ENCODE measurements at regions not wholly inside any gene's neighbourhood (a gene's known extent, or its start where the extent isn't known, plus 50 kb on each side); places are given as distances from the start of the nearest gene placed in this dataset.

- no peak for DNase-seq (ENCODE audit: low read depth, low spot score)
- POLR2A ChIA-PET = no interaction called here
- Histone ChIP-seq H3K27me3 (ENCODE audit: insufficient read depth, low read length) (no peaks in the 10 kb centered on the region), H3K4me1 (ENCODE audit: control insufficient read depth in 1 of 2, insufficient read depth in 2 of 2, low read length in 2 of 2) (no peaks in the 10 kb centered on the region), H3K36me3 (ENCODE audit: control insufficient read depth in 1 of 2, insufficient read depth in 2 of 2, low read length in 2 of 2) (no peaks in the 10 kb centered on the region), H3K27ac (ENCODE audit: low read depth, low read length) (no peak overlapping the region), H3K79me2 (ENCODE audit: insufficient read depth, low read length) (no peaks in the 10 kb centered on the region), H3K4me3 (replicated peaks in 1 of 2; ENCODE audit: low read depth in 1 of 2, low read length in 2 of 2) (no peak overlapping the region), H3K9ac (ENCODE audit: low read length) (no peak overlapping the region), H4K20me1 (ENCODE audit: insufficient read depth) (no peaks in the 10 kb centered on the region), H2AFZ (ENCODE audit: low read depth, low read length, poor library complexity, severe bottlenecking) (no peak overlapping the region), H3K9me2 (ENCODE audit: insufficient read depth) (no peaks in the 10 kb centered on the region), H3K9me3 (ENCODE audit: control insufficient read depth in 1 of 2, insufficient read depth in 1 of 2, low read depth in 1 of 2, low read length in 2 of 2) (no peaks in the 10 kb centered on the region), H3K4me2 (ENCODE audit: low read length) (no peak overlapping the region)
- intact Hi-C loops (cut with micrococcal nuclease) = no loop called here
- ATAC-seq = no peak
- TF ChIP-seq REST (IDR thresholded peaks at IDR 0.05; ENCODE audit: low read depth) = no peak
- no peak for TF ChIP-seq SIN3A (IDR thresholded peaks at IDR 0.05; ENCODE audit: low read depth)
- TF ChIP-seq, protein P1, sequence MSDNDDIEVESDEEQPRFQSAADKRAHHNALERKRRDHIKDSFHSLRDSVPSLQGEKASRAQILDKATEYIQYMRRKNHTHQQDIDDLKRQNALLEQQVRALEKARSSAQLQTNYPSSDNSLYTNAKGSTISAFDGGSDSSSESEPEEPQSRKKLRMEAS (IDR thresholded peaks at IDR 0.05) = no peak
- TF ChIP-seq POLR2A (IDR thresholded peaks at IDR 0.05; ENCODE audit: borderline replicate concordance, extremely low read depth, insufficient read depth, insufficient read length) = no peak
- TF ChIP-seq FOSL1 (IDR thresholded peaks at IDR 0.05; ENCODE audit: low read depth) = no peak
- TF ChIP-seq SRF (IDR thresholded peaks at IDR 0.05; ENCODE audit: low read depth) = no peak
- TF ChIP-seq SP1 (IDR thresholded peaks at IDR 0.05; ENCODE audit: low read depth) = no peak
- TF ChIP-seq EZH2phosphoT487 (IDR thresholded peaks at IDR 0.05; ENCODE audit: borderline replicate concordance) = no peak
- no peak for TF ChIP-seq EZH2 (IDR thresholded peaks at IDR 0.05)
- TF ChIP-seq POLR2AphosphoS5 (IDR thresholded peaks at IDR 0.05; ENCODE audit: low read depth, low read length) = no peak
- TF ChIP-seq ATF3 (IDR thresholded peaks at IDR 0.05) = no peak
- no peak for TF ChIP-seq EGR1 (IDR thresholded peaks at IDR 0.05; ENCODE audit: low read depth)
- no peak for TF ChIP-seq CBX3 (IDR thresholded peaks at IDR 0.05; ENCODE audit: low read depth)
- TF ChIP-seq ELF1 (IDR thresholded peaks at IDR 0.05; ENCODE audit: borderline replicate concordance, low read depth) = no peak
- TF ChIP-seq JUND (IDR thresholded peaks at IDR 0.05) = no peak
- no peak for TF ChIP-seq CEBPB (IDR thresholded peaks at IDR 0.05; ENCODE audit: low read depth)
- TF ChIP-seq ZNF274 (IDR thresholded peaks at IDR 0.05; ENCODE audit: low read depth, low read length) = no peak
- RAD21 ChIA-PET (ENCODE audit: low non-redundant PET in 1 of 2, low total read pairs in 2 of 2, uncharacterized antibody in 2 of 2, unreplicated experiment in 2 of 2) = no interaction called here
- CTCF ChIA-PET = no interaction called here
- BruUV-seq (replicated peaks) = no TSS peak
Observed at GRCh38 chr7:121574109-121574508, 178.0 kb upstream of the FAM3C start.
